ENCODE measurements at regions not wholly inside any gene's neighbourhood (a gene's known extent, or its start where the extent isn't known, plus 50 kb on each side); places are given as distances from the start of the nearest gene placed in this dataset.

- intact Hi-C loops (cut with DNase I; ENCODE audit: low total_unique reads) (no loop called here), in situ Hi-C loops (cut with MboI; ENCODE audit: low sequenced_read_pairs in 4 of 4) (no loop called here)
- Histone ChIP-seq H3K9me3 (no peaks in the 10 kb centered on the region), H3K4me3 (no peak overlapping the region), H3K27ac (no peak overlapping the region), H3K36me3 (no peaks in the 10 kb centered on the region), H3K4me1 (peaks cover 12 to 21% of the 10 kb centered on the region in 2 donors), H3K27me3 (no peaks in the 10 kb centered on the region)
- no peak for TF ChIP-seq CTCF (IDR thresholded peaks at IDR 0.05 in 4 of 5, conservative IDR thresholded peaks at IDR 0.05 in 1 of 5)
- ATAC-seq (peak in 1 of 2 donors; percentile 61), DNase-seq (no peak)
These were observed 428.8 kb upstream of the ACTBL2 start for GRCh38 chr5:57911438-57911837.

- Histone ChIP-seq H3K27me3 (no peaks in the 10 kb centered on the region), H3K4me3 (no peak overlapping the region), H3K36me3 (no peaks in the 10 kb centered on the region), H3K27ac (no peak overlapping the region), H3K4me1 (peaks cover 28 to 33% of the 10 kb centered on the region in 2 donors), H3K9me3 (no peaks in the 10 kb centered on the region)
- intact Hi-C loops (cut with DNase I; ENCODE audit: low total_unique reads) (no loop called here), in situ Hi-C loops (cut with MboI; ENCODE audit: low sequenced_read_pairs in 4 of 4) (no loop called here)
- TF ChIP-seq POLR2A (IDR thresholded peaks at IDR 0.05): no peak
- no peak for TF ChIP-seq CTCF (IDR thresholded peaks at IDR 0.05 in 4 of 5, conservative IDR thresholded peaks at IDR 0.05 in 1 of 5)
- ATAC-seq (no peak), DNase-seq (no peak)
These were observed 424.1 kb upstream of the ACTBL2 start for GRCh38 chr5:57906671-57907070.

- no peaks in the 10 kb centered on the region for H3K27me3 ChIP-seq
- TF ChIP-seq CTCF (IDR thresholded peaks at IDR 0.05 in 4 of 5, conservative IDR thresholded peaks at IDR 0.05 in 1 of 5): no peak
- no peak for TF ChIP-seq POLR2A (IDR thresholded peaks at IDR 0.05)
- intact Hi-C loops (cut with DNase I; ENCODE audit: low total_unique reads) (no loop called here), in situ Hi-C loops (cut with MboI; ENCODE audit: low sequenced_read_pairs in 4 of 4) (no loop called here)
- H3K36me3 ChIP-seq: no peaks in the 10 kb centered on the region
- H3K4me3 ChIP-seq: no peak overlapping the region
- DNase-seq: no peak
- H3K27ac ChIP-seq: no peak overlapping the region
- no peaks in the 10 kb centered on the region for H3K9me3 ChIP-seq
- peaks cover 22 to 49% of the 10 kb centered on the region in 2 donors for H3K4me1 ChIP-seq
- ATAC-seq: no peak
These were observed 420.8 kb upstream of the ACTBL2 start for GRCh38 chr5:57903458-57903857.

GRCh38 chr5:57902095-57902494 is 419.5 kb upstream of the ACTBL2 start:
- in situ Hi-C loops (cut with MboI; ENCODE audit: low sequenced_read_pairs in 4 of 4): no loop called here
- H3K9me3 ChIP-seq: no peaks in the 10 kb centered on the region
- no peaks in the 10 kb centered on the region for H3K27me3 ChIP-seq
- H3K36me3 ChIP-seq: no peaks in the 10 kb centered on the region
- peaks cover 22 to 49% of the 10 kb centered on the region in 2 donors for H3K4me1 ChIP-seq
- DNase-seq: no peak
- peak; percentile 36 to 44 for ATAC-seq
- no peak overlapping the region for H3K4me3 ChIP-seq
- intact Hi-C loops (cut with DNase I; ENCODE audit: low total_unique reads): no loop called here
- no peak overlapping the region for H3K27ac ChIP-seq
- no peak for TF ChIP-seq POLR2A (IDR thresholded peaks at IDR 0.05)
- TF ChIP-seq CTCF (IDR thresholded peaks at IDR 0.05 in 4 of 5, conservative IDR thresholded peaks at IDR 0.05 in 1 of 5): no peak

- intact Hi-C loops (cut with DNase I; ENCODE audit: low total_unique reads) (no loop called here), in situ Hi-C loops (cut with MboI; ENCODE audit: low sequenced_read_pairs in 4 of 4) (no loop called here)
- H3K9me3 ChIP-seq: no peaks in the 10 kb centered on the region
- H3K4me1 ChIP-seq: peaks cover 22 to 41% of the 10 kb centered on the region in 2 donors
- H3K36me3 ChIP-seq: no peaks in the 10 kb centered on the region
- DNase-seq (no peak), ATAC-seq (no peak)
- no peak overlapping the region for H3K4me3 ChIP-seq
- no peak overlapping the region for H3K27ac ChIP-seq
- TF ChIP-seq CTCF (IDR thresholded peaks at IDR 0.05 in 4 of 5, conservative IDR thresholded peaks at IDR 0.05 in 1 of 5) (no peak), POLR2A (IDR thresholded peaks at IDR 0.05) (no peak)
- no peaks in the 10 kb centered on the region for H3K27me3 ChIP-seq
These were observed 417.9 kb upstream of the ACTBL2 start for GRCh38 chr5:57900381-57900944.
